GM18868 (cell line): ENCODE measurements at regions not wholly inside any gene's neighbourhood (a gene's known extent, or its start where the extent isn't known, plus 50 kb on each side); places are given as distances from the start of the nearest gene placed in this dataset.

ENCODE experiments used
- ATAC-seq: cut with Tn5 transposase; IDR thresholded peaks from one replicate; pipeline ENCODE4 v1.9.1; 2021; ENCODE audit warnings: mild to moderate bottlenecking, moderate library complexity; ENCODE audit not compliant: unreplicated experiment

- no peak for ATAC-seq
These were observed 50.8 kb upstream of the TSHZ2 start for GRCh38 chr20:52921340-52921739.

- no peak for ATAC-seq
These were observed 53.8 kb upstream of the TSHZ2 start for GRCh38 chr20:52918311-52918710.

- ATAC-seq: no peak
These were observed 56.6 kb upstream of the TSHZ2 start for GRCh38 chr20:52915564-52915963.

GRCh38 chr20:52914870-52915269 is 57.3 kb upstream of the TSHZ2 start:
- no peak for ATAC-seq

GRCh38 chr20:52913650-52914387 is 58.3 kb upstream of the TSHZ2 start:
- ATAC-seq: no peak

- ATAC-seq: no peak
These were observed 66.7 kb upstream of the TSHZ2 start for GRCh38 chr20:52905241-52905994.

- no peak for ATAC-seq
These were observed 67.3 kb upstream of the TSHZ2 start for GRCh38 chr20:52904837-52905236.

GRCh38 chr20:52899041-52899608 is 73.0 kb upstream of the TSHZ2 start:
- ATAC-seq: no peak

GRCh38 chr20:52896348-52896747 is 75.8 kb upstream of the TSHZ2 start:
- ATAC-seq: no peak

- ATAC-seq: no peak
These were observed 76.5 kb upstream of the TSHZ2 start for GRCh38 chr20:52895701-52896100.

- no peak for ATAC-seq
These were observed 76.9 kb upstream of the TSHZ2 start for GRCh38 chr20:52895235-52895634.

- no peak for ATAC-seq
These were observed 78.7 kb upstream of the TSHZ2 start for GRCh38 chr20:52893498-52893897.

- ATAC-seq: no peak
These were observed 80.1 kb upstream of the TSHZ2 start for GRCh38 chr20:52892023-52892422.

- ATAC-seq: no peak
These were observed 82.0 kb upstream of the TSHZ2 start for GRCh38 chr20:52890130-52890529.

GRCh38 chr20:52889225-52889624 is 82.9 kb upstream of the TSHZ2 start:
- ATAC-seq: no peak

GRCh38 chr20:52888096-52888495 is 84.1 kb upstream of the TSHZ2 start:
- no peak for ATAC-seq

- no peak for ATAC-seq
These were observed 91.2 kb upstream of the TSHZ2 start for GRCh38 chr20:52880997-52881396.

GRCh38 chr20:52880259-52880658 is 91.9 kb upstream of the TSHZ2 start:
- ATAC-seq: no peak

GRCh38 chr20:52874241-52874640 is 97.9 kb upstream of the TSHZ2 start:
- no peak for ATAC-seq

GRCh38 chr20:52869698-52870501 is 102.3 kb upstream of the TSHZ2 start:
- no peak for ATAC-seq

GRCh38 chr20:52869276-52869675 is 102.9 kb upstream of the TSHZ2 start:
- ATAC-seq: no peak
